Gastrocnemius medialis (tissue), 4 donors: ENCODE measurements at regions not wholly inside any gene's neighbourhood (a gene's known extent, or its start where the extent isn't known, plus 50 kb on each side); places are given as distances from the start of the nearest gene placed in this dataset.

Source experiments
- ATAC-seq, 2 donors: fragments of 150-250 bp; one replicate each; pipeline ENCODE4 v1.9.1; 2016
- DNase-seq, 2 donors: peaks; one replicate each; pipeline ENCODE4 v3.0.0-alpha.2; 2019
- H3K27ac ChIP-seq, 4 donors: fragments of 200-600 bp; sonication (generic); 1 replicate in 1 of 4; 2 replicates in 3 of 4; pipeline ENCODE4 v1.5.1; 2016 to 2018; ENCODE audit warnings: mild to moderate bottlenecking in 2 of 4, moderate library complexity in 1 of 4
- H3K27me3 ChIP-seq, 3 donors: fragments of 200-600 bp; sonication (generic) in 2 of 3; 1 replicate in 1 of 3; 2 replicates in 2 of 3; pipeline versions ENCODE4 v1.5.1 to v1.6.0; 2016 to 2019; ENCODE audit warnings: mild to moderate bottlenecking in 1 of 3, moderate library complexity in 1 of 3
- H3K36me3 ChIP-seq, 2 donors: fragments of 200-600 bp; sonication (generic) in 1 of 2; one replicate each; pipeline ENCODE4 v1.5.1; 2017 to 2018
- H3K4me1 ChIP-seq, 2 donors: fragments of 200-600 bp; sonication (generic) in 1 of 2; one replicate each; pipeline ENCODE4 v1.5.1; 2016 to 2017; ENCODE audit warnings: mild to moderate bottlenecking in 2 of 2
- H3K4me3 ChIP-seq, 4 donors: fragments of 200-600 bp; sonication (generic) in 3 of 4; 1 replicate in 1 of 4; 2 replicates in 3 of 4; pipeline ENCODE4 v1.5.1; 2016 to 2019; ENCODE audit warnings: mild to moderate bottlenecking in 2 of 4
- H3K9me3 ChIP-seq, 3 donors: fragments of 200-600 bp; sonication (generic) in 2 of 3; 1 replicate in 1 of 3; 2 replicates in 2 of 3; pipeline ENCODE4 v1.5.1; 2016 to 2019
- POLR2A ChIP-seq, 2 donors: fragments of 450-650 bp; IDR thresholded peaks; one replicate each; pipeline ENCODE4 v1.6.1; 2017; ENCODE audit warnings: antibody characterized with exemption in 2 of 2, mild to moderate bottlenecking in 2 of 2, moderate library complexity in 2 of 2
- in situ Hi-C, 4 donors: fragments of 200-750 bp; cut with MboI; loops; one replicate each; pipeline versions ENCODE4 v1.15.0 to v1.8.0; 2017; ENCODE audit warnings: low sequenced_read_pairs in 4 of 4
- intact Hi-C: fragments of 100-400 bp; cut with DNase I; formaldehyde crosslinking; loops from one replicate; pipeline ENCODE4 v1.15.1; 2023; ENCODE audit warnings: low total_unique reads
- TF ChIP-seq, protein P1 (sequence below), 5 experiments: fragments of 450-650 bp in 3 of 5; fragments of 200-600 bp in 2 of 5; sonication (generic) in 2 of 5; IDR thresholded peaks in 4 of 5; conservative IDR thresholded peaks in 1 of 5; 1 replicate in 4 of 5; 2 replicates in 1 of 5; pipeline ENCODE4 v1.5.1; 2016 to 2019; ENCODE audit warnings: antibody characterized with exemption in 5 of 5, mild to moderate bottlenecking in 3 of 5, moderate library complexity in 3 of 5

DNA sequence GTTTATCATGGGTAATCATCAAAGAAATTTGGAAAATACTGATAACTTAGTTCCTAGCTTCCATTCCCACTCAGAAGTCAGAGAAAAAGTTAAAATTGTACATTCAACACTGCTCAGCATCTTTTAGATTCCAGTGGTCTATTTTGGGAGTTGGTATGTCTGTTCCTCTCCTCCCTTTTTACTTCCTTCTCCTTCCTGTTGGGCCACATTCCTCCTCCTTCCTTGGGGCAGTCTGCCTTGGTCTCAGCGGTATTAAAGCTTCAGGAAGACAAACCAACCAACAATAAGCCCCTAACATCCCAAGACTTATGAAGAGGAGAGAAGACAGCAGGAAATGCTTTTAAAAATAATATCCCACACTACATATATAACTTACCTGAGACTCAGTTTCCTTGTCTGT, 49.9 kb upstream of the SSBP2 start:
- H3K4me3 ChIP-seq = no peak overlapping the region
- DNase-seq (no peak), ATAC-seq (no peak)
- intact Hi-C loops (no loop called here), in situ Hi-C loops (no loop called here)
- H3K36me3 ChIP-seq = no peaks in the 10 kb centered on the region
- H3K9me3 ChIP-seq = no peaks in the 10 kb centered on the region
- no peaks in the 10 kb centered on the region for H3K4me1 ChIP-seq
- no peak overlapping the region for H3K27ac ChIP-seq
- H3K27me3 ChIP-seq = no peaks in the 10 kb centered on the region
- TF ChIP-seq POLR2A (IDR thresholded peaks at IDR 0.05) = no peak
- TF ChIP-seq, protein P1, sequence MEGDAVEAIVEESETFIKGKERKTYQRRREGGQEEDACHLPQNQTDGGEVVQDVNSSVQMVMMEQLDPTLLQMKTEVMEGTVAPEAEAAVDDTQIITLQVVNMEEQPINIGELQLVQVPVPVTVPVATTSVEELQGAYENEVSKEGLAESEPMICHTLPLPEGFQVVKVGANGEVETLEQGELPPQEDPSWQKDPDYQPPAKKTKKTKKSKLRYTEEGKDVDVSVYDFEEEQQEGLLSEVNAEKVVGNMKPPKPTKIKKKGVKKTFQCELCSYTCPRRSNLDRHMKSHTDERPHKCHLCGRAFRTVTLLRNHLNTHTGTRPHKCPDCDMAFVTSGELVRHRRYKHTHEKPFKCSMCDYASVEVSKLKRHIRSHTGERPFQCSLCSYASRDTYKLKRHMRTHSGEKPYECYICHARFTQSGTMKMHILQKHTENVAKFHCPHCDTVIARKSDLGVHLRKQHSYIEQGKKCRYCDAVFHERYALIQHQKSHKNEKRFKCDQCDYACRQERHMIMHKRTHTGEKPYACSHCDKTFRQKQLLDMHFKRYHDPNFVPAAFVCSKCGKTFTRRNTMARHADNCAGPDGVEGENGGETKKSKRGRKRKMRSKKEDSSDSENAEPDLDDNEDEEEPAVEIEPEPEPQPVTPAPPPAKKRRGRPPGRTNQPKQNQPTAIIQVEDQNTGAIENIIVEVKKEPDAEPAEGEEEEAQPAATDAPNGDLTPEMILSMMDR (IDR thresholded peaks at IDR 0.05 in 4 of 5, conservative IDR thresholded peaks at IDR 0.05 in 1 of 5) = no peak
